ENCODE measurements at regions not wholly inside any gene's neighbourhood (a gene's known extent, or its start where the extent isn't known, plus 50 kb on each side); places are given as distances from the start of the nearest gene placed in this dataset.
"Not testable (repeated sequence)": the region's sequence is repeated elsewhere in the genome, so short reads cannot be mapped to it uniquely, and the experiment has no call there.

- ChIA-PET POLR2A (no interaction called here), CTCF (ENCODE audit: low intra/inter-chr PET ratio, low total read pairs) (no interaction called here)
- no peak for FAIRE-seq
- H3K9me3 ChIP-seq (ENCODE audit: low read length) = no peaks in the 10 kb centered on the region
- TF ChIP-seq FOXA1 (IDR thresholded peaks at IDR 0.05) (no peak), FOXA1 (CRISPR knock-in tag; IDR thresholded peaks at IDR 0.05) (no peak), ZC3H4 (CRISPR knock-in tag; IDR thresholded peaks at IDR 0.05; ENCODE audit: borderline replicate concordance) (no peak), FOXM1 (CRISPR knock-in tag; IDR thresholded peaks at IDR 0.05) (no peak), THAP8 (CRISPR knock-in tag; IDR thresholded peaks at IDR 0.05; ENCODE audit: borderline replicate concordance) (no peak), DNMT3B (CRISPR knock-in tag; conservative IDR thresholded peaks at IDR 0.05) (no peak), GMEB2 (CRISPR knock-in tag; IDR thresholded peaks at IDR 0.05; ENCODE audit: low read depth) (no peak), TFAP4 (IDR thresholded peaks at IDR 0.05; ENCODE audit: borderline replicate concordance, low read depth) (no peak), ZNF460 (CRISPR knock-in tag; IDR thresholded peaks at IDR 0.05; ENCODE audit: borderline replicate concordance) (no peak), ZNF660 (CRISPR knock-in tag; IDR thresholded peaks at IDR 0.05; ENCODE audit: borderline replicate concordance, low read depth) (no peak), RNF219 (CRISPR knock-in tag; IDR thresholded peaks at IDR 0.05) (no peak), MLLT10 (CRISPR knock-in tag; IDR thresholded peaks at IDR 0.05) (no peak), ZNF282 (IDR thresholded peaks at IDR 0.05; ENCODE audit: partially characterized antibody) (no peak)
- intact Hi-C loops (cut with micrococcal nuclease; ENCODE audit: unreplicated experiment) (no loop called here), in situ Hi-C loops (cut with HindIII; ENCODE audit: extremely low pct_ligation_motif_present, low pct_unique_long_range_greater_than_20kb) (no loop called here)
- no peak overlapping the region for H2AFZ ChIP-seq (ENCODE audit: low read length)
- peaks cover 0 to 10% of the 10 kb centered on the region in 2 experiments; a peak in 1 of 5 replicates for H3K27me3 ChIP-seq (ENCODE audit: control insufficient read depth in 1 of 2, insufficient read depth in 2 of 2, low read length in 2 of 2)
- H3K4me3 ChIP-seq (replicated peaks in 1 of 3; ENCODE audit: insufficient read depth in 1 of 3, low read depth in 2 of 3, low read length in 3 of 3) = no peak overlapping the region
- no peaks in the 10 kb centered on the region for H3K79me2 ChIP-seq (ENCODE audit: insufficient read depth, low read length)
- no peak for DNase-seq (ENCODE audit: low spot score)
- H3K4me2 ChIP-seq (ENCODE audit: low read depth, low read length) = no peak overlapping the region
- WGBS (ENCODE audit: low lambda C conversion rate) = 14% methylated on average over 8 of the region's 8 CpGs
- no peak overlapping the region for H3K9ac ChIP-seq (ENCODE audit: insufficient read depth, low read depth, low read length)
- no peaks in the 10 kb centered on the region for H3K36me3 ChIP-seq (replicated peaks in 1 of 2; ENCODE audit: control insufficient read depth in 1 of 2, insufficient read depth in 2 of 2, low read length in 2 of 2)
- no peak overlapping the region for H3K27ac ChIP-seq (ENCODE audit: extremely low read length, insufficient read depth, low read length)
- no peaks in the 10 kb centered on the region for H4K20me1 ChIP-seq (ENCODE audit: insufficient read depth, low read length)
- no TSS peak for BruUV-seq (replicated peaks)
- no peaks in the 10 kb centered on the region for H3K4me1 ChIP-seq (ENCODE audit: insufficient read depth, low read length)
- no peak for ATAC-seq
Observed at GRCh38 chr7:142450206-142450605, 192.3 kb upstream of the PRSS58 start.

GRCh38 chr7:142448857-142449256 lies 191.0 kb upstream of the PRSS58 start:
- H2AFZ ChIP-seq (ENCODE audit: low read length); H3K36me3 ChIP-seq (replicated peaks in 1 of 2; ENCODE audit: control insufficient read depth in 1 of 2, insufficient read depth in 2 of 2, low read length in 2 of 2); H3K4me1 ChIP-seq (ENCODE audit: insufficient read depth, low read length); DNase-seq (ENCODE audit: low spot score); FAIRE-seq; ATAC-seq; H3K4me2 ChIP-seq (ENCODE audit: low read depth, low read length); CTCF ChIA-PET (ENCODE audit: low intra/inter-chr PET ratio, low total read pairs); H3K79me2 ChIP-seq (ENCODE audit: insufficient read depth, low read length); H3K27ac ChIP-seq (ENCODE audit: extremely low read length, insufficient read depth, low read length); BruUV-seq (replicated peaks); H3K27me3 ChIP-seq (ENCODE audit: control insufficient read depth in 1 of 2, insufficient read depth in 2 of 2, low read length in 2 of 2); in situ Hi-C loops (cut with HindIII; ENCODE audit: extremely low pct_ligation_motif_present, low pct_unique_long_range_greater_than_20kb); H3K4me3 ChIP-seq (replicated peaks in 1 of 3; ENCODE audit: insufficient read depth in 1 of 3, low read depth in 2 of 3, low read length in 3 of 3); POLR2A ChIA-PET; H4K20me1 ChIP-seq (ENCODE audit: insufficient read depth, low read length); H3K9me3 ChIP-seq (ENCODE audit: low read length); H3K9ac ChIP-seq (ENCODE audit: insufficient read depth, low read depth, low read length): not testable (repeated sequence)
- 10% methylated on average over 8 of the region's 8 CpGs for WGBS (ENCODE audit: low lambda C conversion rate)
- intact Hi-C loops (cut with micrococcal nuclease; ENCODE audit: unreplicated experiment) = loop anchor here (5.0 kb wide), 1 partner anchor 247 kb away; no protein-coding TSS in a partner anchor
